Adrenal gland (tissue), 9 donors: ENCODE measurements at regions not wholly inside any gene's neighbourhood (a gene's known extent, or its start where the extent isn't known, plus 50 kb on each side); places are given as distances from the start of the nearest gene placed in this dataset.
"Not testable (repeated sequence)": the region's sequence is repeated elsewhere in the genome, so short reads cannot be mapped to it uniquely, and the experiment has no call there.

Source experiments
- DNase-seq, 7 donors: peaks; one replicate each; pipeline ENCODE4 v3.0.0-alpha.2; 2019 to 2020
- H3K27ac ChIP-seq, 5 donors: fragments of 200-600 bp; sonication (generic) in 4 of 5; 1 replicate in 3 of 5; 2 replicates in 2 of 5; pipeline versions ENCODE4 v1.5.1 to v1.8.0; 2016 to 2020; ENCODE audit warnings: mild to moderate bottlenecking in 1 of 5
- H3K27me3 ChIP-seq: fragments of 200-600 bp; 2 replicates; pipeline ENCODE4 v1.8.0; 2021
- H3K36me3 ChIP-seq, 2 donors: fragments of 200-600 bp; replicated peaks in 1 of 2; 1 replicate in 1 of 2; 2 replicates in 1 of 2; pipeline versions ENCODE4 v1.5.1 to v1.8.0; 2018 to 2022
- H3K4me1 ChIP-seq, 2 donors: fragments of 200-600 bp; replicated peaks in 1 of 2; 1 replicate in 1 of 2; 2 replicates in 1 of 2; pipeline versions ENCODE4 v1.5.1 to v1.8.0; 2018 to 2021
- H3K4me3 ChIP-seq, 4 donors: fragments of 200-600 bp; sonication (generic) in 3 of 4; one replicate each; pipeline ENCODE4 v1.5.1; 2016 to 2018
- H3K9me3 ChIP-seq, 3 donors: fragments of 200-600 bp; sonication (generic) in 1 of 3; replicated peaks in 1 of 3; 1 replicate in 2 of 3; 2 replicates in 1 of 3; pipeline versions ENCODE4 v1.5.1 to v1.8.0; 2016 to 2021
- POLR2A ChIP-seq, 2 donors: fragments of 450-650 bp; IDR thresholded peaks; one replicate each; pipeline ENCODE4 v1.6.1; 2017; ENCODE audit warnings: antibody characterized with exemption in 2 of 2, mild to moderate bottlenecking in 2 of 2, moderate library complexity in 1 of 2
- WGBS, 4 donors: extraction: QIAGEN DNeasy Blood & Tissue Kit in 2 of 4; methylation state at CpG; one replicate each; pipeline versions ENCODE4 v1.1.5 to v1.1.7; 2013 to 2017; 5-methylcytosine and 5-hydroxymethylcytosine counted together
- intact Hi-C, 2 donors: fragments of 100-400 bp; cut with DNase I; formaldehyde crosslinking; loops; one replicate each; pipeline versions ENCODE4 v1.14.1 to v1.15.0; 2022 to 2023
- TF ChIP-seq, protein P1 (sequence below), 6 experiments: fragments of 450-650 bp in 4 of 6; fragments of 200-600 bp in 2 of 6; sonication (generic) in 1 of 6; IDR thresholded peaks; 1 replicate in 5 of 6; 2 replicates in 1 of 6; pipeline versions ENCODE4 v1.5.1 to v1.8.0; 2016 to 2021; ENCODE audit warnings: antibody characterized with exemption in 6 of 6, mild to moderate bottlenecking in 2 of 6, moderate library complexity in 1 of 6
- donor health status: healthy with polysubstance abuse.
- donor health status: Bipolar disorder and iron deficiency.
- donor health status: DM: yes; HTN: yes; CAD: no.
- donor health status: DM: no; HTN: no; CAD: no.
- donor health status: DM: no; HTN: no; CAD: no.

DNA sequence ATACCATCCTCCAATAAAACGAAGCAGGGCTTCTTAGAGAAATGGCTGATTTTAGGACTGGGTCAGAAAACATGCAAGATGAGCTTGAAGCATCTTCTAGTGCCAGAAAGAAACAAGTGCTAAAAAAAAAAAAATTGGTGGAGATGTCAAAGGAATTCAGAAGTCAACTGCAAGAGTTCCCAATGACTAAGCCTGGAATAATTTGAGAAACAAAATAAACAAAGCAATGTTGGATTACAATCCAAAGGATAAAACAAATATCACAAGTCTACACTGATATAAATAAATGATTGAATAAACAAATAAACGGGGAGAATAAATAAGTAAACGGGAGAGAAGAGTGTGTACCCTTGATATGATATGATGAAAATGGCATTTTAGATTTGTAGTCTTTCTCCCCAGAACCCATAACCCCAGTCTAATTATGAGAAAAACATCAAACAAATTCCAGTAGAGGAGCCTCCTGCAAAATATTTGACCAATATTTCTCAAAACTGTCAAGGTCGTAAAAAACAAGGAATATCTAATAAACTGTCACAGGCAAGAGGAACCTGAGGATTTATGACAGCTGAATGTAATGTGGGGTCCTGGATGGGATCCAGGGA is 63.5 kb upstream of the CCL21 start:
- H3K4me3 ChIP-seq, result no peak overlapping the region
- H3K4me1 ChIP-seq, result no peaks in the 10 kb centered on the region
- TF ChIP-seq, protein P1, sequence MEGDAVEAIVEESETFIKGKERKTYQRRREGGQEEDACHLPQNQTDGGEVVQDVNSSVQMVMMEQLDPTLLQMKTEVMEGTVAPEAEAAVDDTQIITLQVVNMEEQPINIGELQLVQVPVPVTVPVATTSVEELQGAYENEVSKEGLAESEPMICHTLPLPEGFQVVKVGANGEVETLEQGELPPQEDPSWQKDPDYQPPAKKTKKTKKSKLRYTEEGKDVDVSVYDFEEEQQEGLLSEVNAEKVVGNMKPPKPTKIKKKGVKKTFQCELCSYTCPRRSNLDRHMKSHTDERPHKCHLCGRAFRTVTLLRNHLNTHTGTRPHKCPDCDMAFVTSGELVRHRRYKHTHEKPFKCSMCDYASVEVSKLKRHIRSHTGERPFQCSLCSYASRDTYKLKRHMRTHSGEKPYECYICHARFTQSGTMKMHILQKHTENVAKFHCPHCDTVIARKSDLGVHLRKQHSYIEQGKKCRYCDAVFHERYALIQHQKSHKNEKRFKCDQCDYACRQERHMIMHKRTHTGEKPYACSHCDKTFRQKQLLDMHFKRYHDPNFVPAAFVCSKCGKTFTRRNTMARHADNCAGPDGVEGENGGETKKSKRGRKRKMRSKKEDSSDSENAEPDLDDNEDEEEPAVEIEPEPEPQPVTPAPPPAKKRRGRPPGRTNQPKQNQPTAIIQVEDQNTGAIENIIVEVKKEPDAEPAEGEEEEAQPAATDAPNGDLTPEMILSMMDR (IDR thresholded peaks at IDR 0.05), result no peak
- TF ChIP-seq POLR2A (IDR thresholded peaks at IDR 0.05), result no peak
- no peaks in the 10 kb centered on the region for H3K27me3 ChIP-seq
- no peak for DNase-seq
- H3K9me3 ChIP-seq, result no peaks in the 10 kb centered on the region
- intact Hi-C loops, result no loop called here
- 43 to 52% (median 45%) methylated on average over 4 of the region's 4 CpGs for WGBS, 4 donors
- no peaks in the 10 kb centered on the region for H3K36me3 ChIP-seq
- no peak overlapping the region for H3K27ac ChIP-seq

DNA sequence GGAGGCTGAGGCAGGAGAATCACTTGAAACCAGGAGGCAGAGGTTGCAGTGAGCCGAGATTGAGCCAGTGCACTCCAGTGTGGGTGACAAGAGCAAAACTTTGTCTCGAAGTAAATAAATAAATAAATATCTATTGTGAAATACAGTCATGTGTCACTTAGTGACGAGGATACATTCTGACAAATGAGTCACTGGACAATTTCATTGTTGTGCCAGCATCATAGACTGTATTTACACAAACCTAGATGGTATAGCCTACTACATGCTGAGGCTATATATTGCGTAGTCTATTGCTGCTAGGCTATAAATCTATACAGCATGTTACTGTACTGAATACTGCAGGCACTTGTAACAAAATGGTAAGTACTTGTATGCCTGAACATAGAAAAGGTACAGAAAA is 61.1 kb upstream of the CCL21 start:
- 57 to 69% (median 62%) methylated on average over 4 of the region's 4 CpGs for WGBS, 4 donors
- H3K27ac ChIP-seq, result no peak overlapping the region
- intact Hi-C loops, result no loop called here
- no peaks in the 10 kb centered on the region for H3K36me3 ChIP-seq
- no peak overlapping the region for H3K4me3 ChIP-seq
- H3K27me3 ChIP-seq, result peaks cover 3% of the 10 kb centered on the region
- no peak for TF ChIP-seq POLR2A (IDR thresholded peaks at IDR 0.05)
- TF ChIP-seq, protein P1 (IDR thresholded peaks at IDR 0.05), result no peak
- no peaks in the 10 kb centered on the region for H3K4me1 ChIP-seq
- no peak for DNase-seq
- no peaks in the 10 kb centered on the region for H3K9me3 ChIP-seq

DNA sequence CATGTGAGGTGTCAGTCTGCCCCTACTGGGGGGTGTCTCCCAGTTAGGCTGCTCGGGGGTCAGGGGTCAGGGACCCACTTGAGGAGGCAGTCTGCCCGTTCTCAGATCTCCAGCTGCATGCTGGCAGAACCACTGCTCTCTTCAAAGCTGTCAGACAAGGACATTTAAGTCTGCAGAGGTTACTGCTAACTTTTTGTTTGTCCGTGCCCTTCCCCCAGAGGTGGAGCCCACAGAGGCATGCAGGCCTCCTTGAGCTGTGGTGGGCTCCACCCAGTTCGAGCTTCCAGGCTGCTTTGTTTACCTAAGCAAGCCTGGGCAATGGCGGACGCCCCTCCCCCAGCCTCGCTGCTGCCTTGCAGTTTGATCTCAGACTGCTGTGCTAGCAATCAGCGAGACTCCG is 57.2 kb upstream of the CCL21 start:
- H3K4me1 ChIP-seq, H3K4me3 ChIP-seq, intact Hi-C loops, H3K27me3 ChIP-seq, DNase-seq, H3K36me3 ChIP-seq, H3K27ac ChIP-seq, H3K9me3 ChIP-seq: not testable (repeated sequence)
- 43 to 60% (median 50%) methylated on average over 2 to 8 of the region's 9 CpGs for WGBS, 4 donors

DNA sequence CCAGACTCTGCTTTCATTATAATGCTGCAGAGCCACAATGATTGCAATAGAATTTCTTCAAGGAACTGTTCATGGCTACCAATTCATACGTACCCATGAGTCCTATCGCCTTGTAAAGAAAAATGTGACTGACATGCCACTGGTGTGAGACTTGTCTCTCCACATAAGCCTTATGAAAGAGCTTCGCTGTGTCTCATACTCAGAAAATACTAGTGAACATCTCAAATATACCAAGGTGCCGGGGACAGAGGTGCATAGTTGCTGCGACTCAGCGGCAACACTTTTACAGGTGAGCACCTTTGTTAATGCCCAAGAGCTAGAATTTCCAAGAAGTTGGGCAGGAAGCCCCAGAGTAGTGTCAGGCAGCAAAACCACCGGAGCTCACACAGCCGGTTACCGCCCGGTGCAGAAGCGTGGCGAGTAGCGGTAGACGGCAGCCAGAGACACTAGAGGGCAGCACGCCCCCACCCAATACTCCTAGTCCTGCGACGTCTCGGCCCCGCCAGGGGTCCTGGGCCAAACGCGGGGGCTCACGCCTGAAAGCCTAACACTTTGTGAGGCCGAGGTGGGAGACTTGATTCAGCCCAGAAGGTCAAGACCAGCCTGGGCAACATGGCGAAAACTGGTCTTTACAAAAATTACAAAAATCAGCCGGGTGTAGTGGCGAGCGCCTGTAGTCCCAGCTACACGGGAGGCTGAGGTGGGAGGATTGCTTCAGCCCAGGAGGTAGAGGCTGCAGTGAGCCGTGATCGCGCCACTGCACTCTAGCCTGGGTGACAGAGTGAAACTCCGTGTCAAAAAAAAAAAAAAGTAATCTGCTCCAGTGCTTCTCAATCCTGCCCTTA is 50.5 kb upstream of the CCL21 start:
- H3K9me3 ChIP-seq, H3K4me3 ChIP-seq, H3K36me3 ChIP-seq, intact Hi-C loops, H3K4me1 ChIP-seq, H3K27me3 ChIP-seq, H3K27ac ChIP-seq: not testable (repeated sequence)
- DNase-seq, result peak; percentile 21 to 62 (median 43)
- TF ChIP-seq, protein P1 (IDR thresholded peaks at IDR 0.05), result peak; percentile 33 to 63 (median 54)
- 29 to 69% (median 32%) methylated on average over 9 to 32 of the region's 32 CpGs for WGBS, 4 donors
